GM21825 (cell line): ENCODE measurements at regions not wholly inside any gene's neighbourhood (a gene's known extent, or its start where the extent isn't known, plus 50 kb on each side); places are given as distances from the start of the nearest gene placed in this dataset.

Experiments
- ATAC-seq: cut with Tn5 transposase; IDR thresholded peaks from one replicate; pipeline ENCODE4 v1.9.1; 2021; ENCODE audit warnings: mild to moderate bottlenecking, moderate library complexity; ENCODE audit not compliant: unreplicated experiment

DNA sequence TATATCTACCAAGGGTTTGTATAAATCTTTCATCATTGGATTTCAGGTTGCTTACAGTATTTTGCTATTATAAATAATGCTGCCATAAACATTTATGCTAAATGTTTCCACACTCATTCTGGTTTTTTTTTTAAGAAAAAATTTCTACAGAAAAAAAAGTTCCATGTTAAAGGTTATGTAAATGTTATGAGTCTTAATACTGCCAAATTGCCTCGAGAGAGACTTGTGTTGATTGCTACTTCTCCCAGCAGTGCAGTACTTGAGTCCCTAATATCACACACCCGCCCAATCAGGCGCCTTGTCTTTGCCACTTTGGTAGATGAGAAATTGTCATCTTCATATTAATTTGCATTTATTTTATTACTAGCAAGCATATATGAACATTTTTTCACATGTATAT lies 96.7 kb upstream of the TMEM26 start:
- ATAC-seq = no peak

- ATAC-seq = no peak
These were observed 95.2 kb upstream of the TMEM26 start for GRCh38 chr10:61548364-61548763.

DNA sequence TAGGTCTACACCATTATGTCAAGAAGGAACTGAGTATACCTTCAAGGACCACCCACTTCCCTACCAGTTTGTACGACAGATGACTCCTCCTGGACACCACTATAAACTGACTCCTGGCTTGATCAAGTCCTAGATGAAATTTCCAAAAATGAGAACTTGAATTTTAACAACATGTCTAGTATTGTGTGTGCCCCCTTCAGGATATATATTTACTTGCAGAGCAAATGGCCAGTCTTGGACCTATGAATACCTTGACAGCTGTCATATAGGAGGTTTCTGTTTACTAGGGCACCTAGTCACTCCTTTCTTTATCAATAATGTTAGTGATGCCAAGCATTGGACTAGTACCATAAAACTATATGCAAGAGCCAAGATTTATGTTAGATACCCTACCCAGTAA lies 94.1 kb upstream of the TMEM26 start:
- no peak for ATAC-seq

DNA sequence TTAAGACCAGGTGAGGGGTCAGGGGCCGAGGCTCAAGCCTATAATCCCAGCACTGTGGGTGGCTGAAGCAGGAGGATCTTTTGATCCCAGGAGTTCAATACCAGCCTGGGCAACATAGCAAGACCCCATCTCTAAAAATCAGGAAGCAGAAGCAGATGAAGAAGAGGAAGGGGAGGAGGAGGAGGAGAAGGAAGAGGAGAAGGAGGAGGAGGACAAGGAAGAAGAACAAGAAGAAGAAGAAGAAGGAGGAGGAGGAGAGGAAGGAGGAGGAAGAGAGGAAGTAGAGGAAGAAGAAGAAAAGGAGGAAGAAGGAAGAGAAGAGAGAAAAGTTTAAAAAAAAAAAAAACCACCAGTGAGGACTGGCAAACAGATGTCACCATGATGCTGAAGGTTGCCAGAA lies 92.0 kb upstream of the TMEM26 start:
- no peak for ATAC-seq

DNA sequence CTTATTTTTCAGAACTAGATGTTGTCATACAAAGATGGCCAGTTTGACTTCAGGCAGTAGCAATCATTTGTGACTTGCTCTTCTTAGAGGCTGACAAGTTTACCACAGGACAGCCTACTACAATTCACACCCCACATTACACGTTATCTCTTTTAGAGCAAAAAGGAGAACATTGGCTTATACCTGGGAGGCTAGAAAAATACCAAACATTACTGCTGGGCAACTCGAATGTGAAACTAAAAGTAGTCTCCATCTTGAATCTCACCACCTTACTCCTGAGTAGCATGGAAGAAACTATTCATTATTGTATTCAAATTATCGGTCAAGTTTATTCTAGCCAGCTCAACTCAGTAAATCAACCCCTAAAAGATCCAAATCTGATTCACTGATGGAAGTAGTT lies 90.7 kb upstream of the TMEM26 start:
- no peak for ATAC-seq

- ATAC-seq = no peak
These were observed 89.4 kb upstream of the TMEM26 start for GRCh38 chr10:61542596-61542995.

DNA sequence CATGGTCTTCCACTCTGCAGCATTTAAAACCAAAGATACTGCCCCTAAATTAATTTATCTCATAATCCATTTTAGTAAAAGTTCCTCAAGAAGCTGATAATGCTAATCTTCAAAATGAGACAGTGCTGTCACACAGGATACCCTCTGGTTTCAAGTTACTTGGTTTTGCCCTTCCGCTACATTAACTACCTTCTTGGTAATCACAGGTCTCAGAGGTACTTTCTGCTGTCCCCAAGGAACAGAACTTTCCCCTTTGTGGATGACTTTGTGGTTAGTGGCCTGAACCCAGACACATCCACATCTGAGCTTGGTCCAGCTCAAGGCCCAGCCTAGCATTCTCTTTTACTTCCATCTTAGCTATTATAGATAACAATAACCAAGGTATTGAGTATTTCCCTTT lies 88.8 kb upstream of the TMEM26 start:
- no peak for ATAC-seq

- ATAC-seq = no peak
These were observed 86.7 kb upstream of the TMEM26 start for GRCh38 chr10:61539876-61540275.

DNA sequence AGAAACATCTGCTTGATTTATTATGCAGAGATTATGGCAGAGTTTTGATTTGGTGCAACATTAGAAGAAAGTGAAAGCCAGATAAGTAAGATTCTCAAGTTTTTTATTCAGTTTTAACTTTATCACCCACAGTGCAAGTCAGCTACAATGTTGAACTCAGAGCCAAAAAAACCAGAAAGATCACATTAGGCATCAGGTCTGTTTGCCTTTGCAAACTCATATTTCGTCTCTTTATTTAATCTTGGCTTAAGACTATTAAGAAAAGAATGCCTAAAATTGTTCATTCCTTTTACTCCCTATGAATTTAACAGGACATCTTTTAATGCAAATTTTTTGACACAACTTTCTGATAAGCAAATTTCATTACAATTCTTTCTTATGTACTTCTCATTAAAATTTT lies 76.0 kb upstream of the TMEM26 start:
- no peak for ATAC-seq

DNA sequence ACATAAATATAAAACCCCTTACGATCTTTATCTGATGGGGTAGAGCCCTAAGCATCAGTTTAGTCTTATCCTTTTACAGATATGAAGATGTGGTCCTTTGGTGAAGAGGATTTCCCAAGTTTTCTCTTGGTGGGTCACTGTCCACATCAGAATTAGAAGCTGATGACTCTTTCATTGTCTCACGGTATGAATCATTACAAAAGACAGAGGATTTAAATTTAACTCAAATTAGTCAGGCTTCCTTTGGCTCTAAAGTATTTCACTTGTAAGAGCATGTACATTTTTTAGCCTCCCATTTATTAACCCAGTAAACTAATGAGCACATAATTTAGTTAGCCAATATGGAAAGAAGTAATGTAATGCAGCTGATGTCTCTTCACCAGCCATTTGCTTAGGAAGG lies 49.9 kb upstream of the TMEM26 start:
- no peak for ATAC-seq
